Panc1 (cell line): ENCODE measurements at regions not wholly inside any gene's neighbourhood (a gene's known extent, or its start where the extent isn't known, plus 50 kb on each side); places are given as distances from the start of the nearest gene placed in this dataset.

Source experiments
- ATAC-seq: fragments of 200-7000 bp; cut with Tn5 transposase; 2 replicates; pipeline ENCODE4 v1.9.1; 2020; ENCODE audit warnings: mild to moderate bottlenecking, moderate library complexity
- BruUV-seq: library from RNA; stranded (reverse); fragments of 400-500 nt; replicated peaks from 2 replicates; lab custom pipeline; 2021; lab: Mats Ljungman, UMichigan
- CTCF ChIA-PET: fragments of 300-600 bp; sonication (Branson Sonifier 250); formaldehyde crosslinking; loops from one replicate; lab custom pipeline; 2022; ENCODE audit warnings: antibody characterized with exemption; lab: Charles Lee
- POLR2A ChIA-PET: fragments of 300-600 bp; sonication (Branson Sonifier 250); formaldehyde crosslinking; loops from one replicate; lab custom pipeline; 2022; ENCODE audit warnings: antibody characterized with exemption; lab: Charles Lee
- DNase-seq: peaks from one replicate; pipeline ENCODE4 v3.0.0-alpha.2; 2010; ENCODE audit warnings: low read depth, low spot score
- H3K27ac ChIP-seq: 2 replicates; pipeline ENCODE4 v1.5.1; 2011; ENCODE audit warnings: mild to moderate bottlenecking, low read length, inconsistent platforms
- H3K27me3 ChIP-seq: fragments of 200-500 bp; sonication (Bioruptor generic); 2 replicates; pipeline ENCODE4 v1.6.0; 2014; ENCODE audit warnings: low read length, inconsistent platforms; ENCODE audit not compliant: control insufficient read depth, insufficient read depth
- H3K36me3 ChIP-seq: fragments of 200-500 bp; sonication (Bioruptor generic); 2 replicates; pipeline ENCODE4 v1.5.1; 2014; ENCODE audit warnings: inconsistent platforms, mild to moderate bottlenecking, low read length, moderate library complexity; ENCODE audit not compliant: control insufficient read depth, insufficient read depth
- H3K4me1 ChIP-seq: 2 replicates; pipeline ENCODE4 v1.5.1; 2011; ENCODE audit warnings: inconsistent platforms, mild to moderate bottlenecking, low read length, moderate library complexity; ENCODE audit not compliant: control insufficient read depth, insufficient read depth
- H3K4me3 ChIP-seq, 2 experiments: 2 replicates each; pipeline ENCODE4 v1.5.1; 2011 to 2012; ENCODE audit warnings: low read depth in 2 of 2, low read length in 2 of 2, mild to moderate bottlenecking in 2 of 2, inconsistent platforms in 1 of 2, moderate library complexity in 1 of 2
- H3K9me3 ChIP-seq: fragments of 200-500 bp; sonication (Bioruptor generic); 2 replicates; pipeline ENCODE4 v1.5.1; 2014; ENCODE audit warnings: low read depth, mild to moderate bottlenecking, inconsistent platforms, low read length, moderate library complexity; ENCODE audit not compliant: control insufficient read depth, insufficient read depth
- POLR2AphosphoS5 ChIP-seq: IDR thresholded peaks from 2 replicates; pipeline ENCODE4 v1.6.1; 2012; ENCODE audit warnings: mild to moderate bottlenecking, low read depth, low read length, moderate library complexity
- SIN3A ChIP-seq: IDR thresholded peaks from 2 replicates; pipeline ENCODE4 v1.6.1; 2012; ENCODE audit warnings: low read depth, mild to moderate bottlenecking, low read length, moderate library complexity, borderline replicate concordance; ENCODE audit not compliant: insufficient read depth
- TCF7L2 ChIP-seq: IDR thresholded peaks from 2 replicates; pipeline ENCODE4 v1.6.1; 2011; ENCODE audit warnings: mild to moderate bottlenecking, low read depth, low read length, inconsistent platforms
- in situ Hi-C: cut with HindIII; loops from 2 replicates; pipeline ENCODE4 v1.10.0; 2016; ENCODE audit warnings: low sequenced_read_pairs, low pct_unique_long_range_greater_than_20kb
- intact Hi-C: fragments of 100-400 bp; cut with micrococcal nuclease; formaldehyde crosslinking; loops from one replicate; pipeline ENCODE4 v1.10.0; 2022; ENCODE audit not compliant: unreplicated experiment
- TF ChIP-seq, protein P1 (sequence below): fragments of 450-650 bp; IDR thresholded peaks from 2 replicates; pipeline ENCODE4 v1.5.1; 2017; ENCODE audit warnings: mild to moderate bottlenecking
- TF ChIP-seq, protein P2 (sequence below), 2 experiments: IDR thresholded peaks; 2 replicates each; pipeline ENCODE4 v1.6.1; 2011 to 2012; ENCODE audit warnings: low read depth in 2 of 2, control low read depth in 1 of 2, low read length in 1 of 2, mild to moderate bottlenecking in 1 of 2, moderate library complexity in 1 of 2; ENCODE audit not compliant: insufficient read depth in 1 of 2

DNA sequence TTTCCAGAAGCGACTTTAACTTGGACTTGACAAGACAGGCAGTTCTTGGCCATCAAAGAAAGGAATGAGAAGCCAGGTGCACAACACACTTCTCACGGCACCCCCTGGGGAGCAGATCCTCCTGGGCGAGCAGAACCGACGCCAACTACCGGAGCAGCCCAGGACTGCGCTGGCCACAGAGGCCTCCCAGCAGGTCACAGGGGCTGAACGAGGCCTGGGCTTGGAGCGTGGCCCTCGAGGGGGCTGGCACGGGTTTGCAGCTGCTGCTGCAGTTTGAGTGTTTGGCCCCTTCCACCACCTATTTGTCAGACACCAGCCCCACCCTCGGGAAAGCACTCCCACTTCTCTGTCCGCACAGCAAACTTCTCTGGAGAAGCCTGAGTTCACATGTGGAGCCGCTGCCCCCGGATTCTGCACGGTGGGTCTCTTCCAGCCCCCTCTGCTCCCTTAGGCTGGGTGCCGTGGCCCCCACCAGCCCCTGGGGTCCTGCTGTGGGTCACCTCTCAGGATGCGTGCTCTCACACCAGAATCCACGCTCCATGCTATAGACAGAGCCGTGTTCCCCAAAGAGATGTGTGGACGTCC lies 306.7 kb upstream of the SALL3 start:
- BruUV-seq: no TSS peak
- no peak for ATAC-seq
- intact Hi-C loops: no loop called here
- POLR2A ChIA-PET: no interaction called here
- CTCF ChIA-PET: no interaction called here
- TF ChIP-seq POLR2AphosphoS5 (no peak), TCF7L2 (no peak), SIN3A (no peak)
- TF ChIP-seq, protein P1, sequence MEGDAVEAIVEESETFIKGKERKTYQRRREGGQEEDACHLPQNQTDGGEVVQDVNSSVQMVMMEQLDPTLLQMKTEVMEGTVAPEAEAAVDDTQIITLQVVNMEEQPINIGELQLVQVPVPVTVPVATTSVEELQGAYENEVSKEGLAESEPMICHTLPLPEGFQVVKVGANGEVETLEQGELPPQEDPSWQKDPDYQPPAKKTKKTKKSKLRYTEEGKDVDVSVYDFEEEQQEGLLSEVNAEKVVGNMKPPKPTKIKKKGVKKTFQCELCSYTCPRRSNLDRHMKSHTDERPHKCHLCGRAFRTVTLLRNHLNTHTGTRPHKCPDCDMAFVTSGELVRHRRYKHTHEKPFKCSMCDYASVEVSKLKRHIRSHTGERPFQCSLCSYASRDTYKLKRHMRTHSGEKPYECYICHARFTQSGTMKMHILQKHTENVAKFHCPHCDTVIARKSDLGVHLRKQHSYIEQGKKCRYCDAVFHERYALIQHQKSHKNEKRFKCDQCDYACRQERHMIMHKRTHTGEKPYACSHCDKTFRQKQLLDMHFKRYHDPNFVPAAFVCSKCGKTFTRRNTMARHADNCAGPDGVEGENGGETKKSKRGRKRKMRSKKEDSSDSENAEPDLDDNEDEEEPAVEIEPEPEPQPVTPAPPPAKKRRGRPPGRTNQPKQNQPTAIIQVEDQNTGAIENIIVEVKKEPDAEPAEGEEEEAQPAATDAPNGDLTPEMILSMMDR: no peak
- TF ChIP-seq, protein P2, sequence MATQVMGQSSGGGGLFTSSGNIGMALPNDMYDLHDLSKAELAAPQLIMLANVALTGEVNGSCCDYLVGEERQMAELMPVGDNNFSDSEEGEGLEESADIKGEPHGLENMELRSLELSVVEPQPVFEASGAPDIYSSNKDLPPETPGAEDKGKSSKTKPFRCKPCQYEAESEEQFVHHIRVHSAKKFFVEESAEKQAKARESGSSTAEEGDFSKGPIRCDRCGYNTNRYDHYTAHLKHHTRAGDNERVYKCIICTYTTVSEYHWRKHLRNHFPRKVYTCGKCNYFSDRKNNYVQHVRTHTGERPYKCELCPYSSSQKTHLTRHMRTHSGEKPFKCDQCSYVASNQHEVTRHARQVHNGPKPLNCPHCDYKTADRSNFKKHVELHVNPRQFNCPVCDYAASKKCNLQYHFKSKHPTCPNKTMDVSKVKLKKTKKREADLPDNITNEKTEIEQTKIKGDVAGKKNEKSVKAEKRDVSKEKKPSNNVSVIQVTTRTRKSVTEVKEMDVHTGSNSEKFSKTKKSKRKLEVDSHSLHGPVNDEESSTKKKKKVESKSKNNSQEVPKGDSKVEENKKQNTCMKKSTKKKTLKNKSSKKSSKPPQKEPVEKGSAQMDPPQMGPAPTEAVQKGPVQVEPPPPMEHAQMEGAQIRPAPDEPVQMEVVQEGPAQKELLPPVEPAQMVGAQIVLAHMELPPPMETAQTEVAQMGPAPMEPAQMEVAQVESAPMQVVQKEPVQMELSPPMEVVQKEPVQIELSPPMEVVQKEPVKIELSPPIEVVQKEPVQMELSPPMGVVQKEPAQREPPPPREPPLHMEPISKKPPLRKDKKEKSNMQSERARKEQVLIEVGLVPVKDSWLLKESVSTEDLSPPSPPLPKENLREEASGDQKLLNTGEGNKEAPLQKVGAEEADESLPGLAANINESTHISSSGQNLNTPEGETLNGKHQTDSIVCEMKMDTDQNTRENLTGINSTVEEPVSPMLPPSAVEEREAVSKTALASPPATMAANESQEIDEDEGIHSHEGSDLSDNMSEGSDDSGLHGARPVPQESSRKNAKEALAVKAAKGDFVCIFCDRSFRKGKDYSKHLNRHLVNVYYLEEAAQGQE (IDR thresholded peaks at IDR 0.05; ENCODE audit: insufficient read depth in 1 of 2, low read depth in 2 of 2, low read length in 1 of 2): no peak
- H3K4me3 ChIP-seq: no peak overlapping the region
- peaks cover 2% of the 10 kb centered on the region; the same call in 1 of the 2 replicates for H3K27me3 ChIP-seq
- no peaks in the 10 kb centered on the region for H3K36me3 ChIP-seq
- no peaks in the 10 kb centered on the region for H3K9me3 ChIP-seq
- in situ Hi-C loops: no loop called here
- H3K27ac ChIP-seq: no peak overlapping the region
- no peak for DNase-seq
- no peaks in the 10 kb centered on the region for H3K4me1 ChIP-seq

DNA sequence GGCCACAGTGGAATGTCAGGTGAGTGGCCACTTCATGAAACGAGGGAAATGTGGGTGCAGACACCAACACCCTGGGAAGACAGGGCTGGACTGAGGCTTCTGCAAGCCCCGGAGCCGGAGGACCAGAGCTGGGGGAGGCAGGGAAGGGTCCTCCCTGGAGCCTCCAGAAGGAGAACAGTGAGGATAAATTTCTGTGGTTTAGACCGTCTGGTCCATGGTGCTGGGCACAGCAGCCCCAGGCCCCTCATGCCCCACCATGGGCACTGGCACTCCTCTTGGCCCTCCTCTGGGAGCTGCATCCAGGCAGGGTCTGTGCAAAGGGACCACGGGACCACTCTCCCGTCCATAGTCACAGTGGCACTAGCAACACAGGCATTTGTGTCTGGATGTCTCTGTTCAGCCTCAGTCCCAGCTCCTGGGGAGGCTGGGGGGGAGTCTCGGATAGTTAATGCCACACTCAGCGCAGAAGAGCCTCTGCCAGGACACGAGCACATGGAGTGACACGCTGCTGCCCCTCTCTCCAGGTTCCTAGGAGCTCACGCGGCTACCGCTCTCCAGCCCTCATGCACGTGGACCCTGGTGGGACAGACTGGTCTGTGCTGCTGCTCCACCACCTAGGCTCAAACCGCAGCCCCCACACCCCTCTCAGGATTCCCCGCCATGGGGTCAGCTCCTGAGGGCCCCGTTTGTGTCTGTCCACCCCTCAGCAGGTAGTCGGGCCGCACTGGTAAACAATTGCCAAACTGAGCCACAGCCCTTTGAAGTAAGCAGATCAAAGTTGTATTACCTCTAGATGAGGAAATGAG lies 305.9 kb upstream of the SALL3 start:
- no peak for ATAC-seq
- Histone ChIP-seq H3K4me3 (no peak overlapping the region), H3K4me1 (no peaks in the 10 kb centered on the region), H3K9me3 (no peaks in the 10 kb centered on the region), H3K27ac (no peak overlapping the region), H3K27me3 (peaks cover 2% of the 10 kb centered on the region; the same call in 1 of the 2 replicates), H3K36me3 (no peaks in the 10 kb centered on the region)
- no TSS peak for BruUV-seq
- no peak for DNase-seq
- CTCF ChIA-PET: no interaction called here
- POLR2A ChIA-PET: no interaction called here
- in situ Hi-C loops (no loop called here), intact Hi-C loops (no loop called here)
- TF ChIP-seq SIN3A (no peak), TCF7L2 (no peak), POLR2AphosphoS5 (no peak)
- TF ChIP-seq, protein P1: no peak
- TF ChIP-seq, protein P2 (IDR thresholded peaks at IDR 0.05; ENCODE audit: insufficient read depth in 1 of 2, low read depth in 2 of 2, low read length in 1 of 2): no peak
